ENCODE measurements at regions not wholly inside any gene's neighbourhood (a gene's known extent, or its start where the extent isn't known, plus 50 kb on each side); places are given as distances from the start of the nearest gene placed in this dataset.

DNA sequence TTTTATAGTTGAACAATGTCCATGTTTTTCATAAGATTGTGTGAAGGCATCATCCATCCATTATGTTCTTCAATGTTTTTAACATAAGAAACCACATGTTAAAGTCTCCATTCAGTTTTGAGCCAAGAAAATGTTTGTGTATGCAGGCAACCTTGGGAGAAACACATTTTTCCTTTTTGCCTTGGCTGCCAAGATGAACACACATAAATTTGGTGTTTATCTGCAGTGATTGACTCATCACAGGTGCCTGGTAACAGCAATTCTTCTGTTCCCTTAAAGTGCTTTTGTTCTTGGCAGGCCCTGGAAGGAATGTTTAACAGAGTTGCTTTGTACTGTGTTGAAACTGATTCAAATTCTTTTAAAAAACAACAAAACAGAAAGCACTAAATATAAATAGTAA, 709.9 kb upstream of the ADGRL4 start (continued):
- TF ChIP-seq, protein P1, sequence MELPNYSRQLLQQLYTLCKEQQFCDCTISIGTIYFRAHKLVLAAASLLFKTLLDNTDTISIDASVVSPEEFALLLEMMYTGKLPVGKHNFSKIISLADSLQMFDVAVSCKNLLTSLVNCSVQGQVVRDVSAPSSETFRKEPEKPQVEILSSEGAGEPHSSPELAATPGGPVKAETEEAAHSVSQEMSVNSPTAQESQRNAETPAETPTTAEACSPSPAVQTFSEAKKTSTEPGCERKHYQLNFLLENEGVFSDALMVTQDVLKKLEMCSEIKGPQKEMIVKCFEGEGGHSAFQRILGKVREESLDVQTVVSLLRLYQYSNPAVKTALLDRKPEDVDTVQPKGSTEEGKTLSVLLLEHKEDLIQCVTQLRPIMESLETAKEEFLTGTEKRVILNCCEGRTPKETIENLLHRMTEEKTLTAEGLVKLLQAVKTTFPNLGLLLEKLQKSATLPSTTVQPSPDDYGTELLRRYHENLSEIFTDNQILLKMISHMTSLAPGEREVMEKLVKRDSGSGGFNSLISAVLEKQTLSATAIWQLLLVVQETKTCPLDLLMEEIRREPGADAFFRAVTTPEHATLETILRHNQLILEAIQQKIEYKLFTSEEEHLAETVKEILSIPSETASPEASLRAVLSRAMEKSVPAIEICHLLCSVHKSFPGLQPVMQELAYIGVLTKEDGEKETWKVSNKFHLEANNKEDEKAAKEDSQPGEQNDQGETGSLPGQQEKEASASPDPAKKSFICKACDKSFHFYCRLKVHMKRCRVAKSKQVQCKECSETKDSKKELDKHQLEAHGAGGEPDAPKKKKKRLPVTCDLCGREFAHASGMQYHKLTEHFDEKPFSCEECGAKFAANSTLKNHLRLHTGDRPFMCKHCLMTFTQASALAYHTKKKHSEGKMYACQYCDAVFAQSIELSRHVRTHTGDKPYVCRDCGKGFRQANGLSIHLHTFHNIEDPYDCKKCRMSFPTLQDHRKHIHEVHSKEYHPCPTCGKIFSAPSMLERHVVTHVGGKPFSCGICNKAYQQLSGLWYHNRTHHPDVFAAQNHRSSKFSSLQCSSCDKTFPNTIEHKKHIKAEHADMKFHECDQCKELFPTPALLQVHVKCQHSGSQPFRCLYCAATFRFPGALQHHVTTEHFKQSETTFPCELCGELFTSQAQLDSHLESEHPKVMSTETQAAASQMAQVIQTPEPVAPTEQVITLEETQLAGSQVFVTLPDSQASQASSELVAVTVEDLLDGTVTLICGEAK (IDR thresholded peaks at IDR 0.05), result no peak
- TF ChIP-seq, protein P1 (CRISPR knock-in tag; IDR thresholded peaks at IDR 0.05), result no peak

DNA sequence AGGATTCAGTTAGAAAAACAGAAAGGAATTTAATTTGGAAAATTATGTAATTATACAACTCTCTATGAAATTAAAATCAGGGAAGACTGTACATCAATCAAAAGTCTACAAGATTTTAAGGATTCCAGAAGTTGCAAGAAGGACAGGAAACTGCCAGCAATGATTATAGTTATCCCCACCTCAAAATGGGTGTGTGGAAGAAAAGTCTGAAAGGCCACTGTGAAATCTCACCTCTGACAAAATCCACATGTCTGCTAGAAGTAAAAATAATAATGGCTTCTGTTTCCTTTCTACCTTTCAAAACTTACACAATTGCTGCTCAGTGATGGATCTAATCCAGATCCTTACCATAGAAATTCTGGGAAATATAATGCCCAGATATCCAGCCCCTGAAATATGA, 708.1 kb upstream of the ADGRL4 start:
- Histone ChIP-seq H3K9me3 (ENCODE audit: low read length) (peaks cover 82% of the 10 kb centered on the region), H3K79me2 (ENCODE audit: insufficient read depth, low read length) (no peaks in the 10 kb centered on the region), H3K9ac (ENCODE audit: insufficient read depth, low read depth, low read length) (no peak overlapping the region), H3K27ac (ENCODE audit: extremely low read length, insufficient read depth, low read length) (no peak overlapping the region), H3K27me3 (ENCODE audit: control insufficient read depth in 1 of 2, insufficient read depth in 2 of 2, low read length in 2 of 2) (no peaks in the 10 kb centered on the region; a peak in 1 of 5 replicates), H3K4me3 (replicated peaks in 1 of 3; ENCODE audit: insufficient read depth in 1 of 3, low read depth in 2 of 3, low read length in 3 of 3) (no peak overlapping the region), H3K4me1 (ENCODE audit: insufficient read depth, low read length) (no peaks in the 10 kb centered on the region), H4K20me1 (ENCODE audit: insufficient read depth, low read length) (no peaks in the 10 kb centered on the region), H2AFZ (ENCODE audit: low read length) (no peak overlapping the region), H3K36me3 (replicated peaks in 1 of 2; ENCODE audit: control insufficient read depth in 1 of 2, insufficient read depth in 2 of 2, low read length in 2 of 2) (no peaks in the 10 kb centered on the region), H3K4me2 (ENCODE audit: low read depth, low read length) (no peak overlapping the region)
- ATAC-seq (no peak), FAIRE-seq (no peak), DNase-seq (ENCODE audit: low spot score) (no peak)
- in situ Hi-C loops (cut with HindIII; ENCODE audit: extremely low pct_ligation_motif_present, low pct_unique_long_range_greater_than_20kb), result no loop called here
- no peak for TF ChIP-seq ZNF558 (CRISPR knock-in tag; IDR thresholded peaks at IDR 0.05; ENCODE audit: borderline replicate concordance)
- TF ChIP-seq, protein P2, sequence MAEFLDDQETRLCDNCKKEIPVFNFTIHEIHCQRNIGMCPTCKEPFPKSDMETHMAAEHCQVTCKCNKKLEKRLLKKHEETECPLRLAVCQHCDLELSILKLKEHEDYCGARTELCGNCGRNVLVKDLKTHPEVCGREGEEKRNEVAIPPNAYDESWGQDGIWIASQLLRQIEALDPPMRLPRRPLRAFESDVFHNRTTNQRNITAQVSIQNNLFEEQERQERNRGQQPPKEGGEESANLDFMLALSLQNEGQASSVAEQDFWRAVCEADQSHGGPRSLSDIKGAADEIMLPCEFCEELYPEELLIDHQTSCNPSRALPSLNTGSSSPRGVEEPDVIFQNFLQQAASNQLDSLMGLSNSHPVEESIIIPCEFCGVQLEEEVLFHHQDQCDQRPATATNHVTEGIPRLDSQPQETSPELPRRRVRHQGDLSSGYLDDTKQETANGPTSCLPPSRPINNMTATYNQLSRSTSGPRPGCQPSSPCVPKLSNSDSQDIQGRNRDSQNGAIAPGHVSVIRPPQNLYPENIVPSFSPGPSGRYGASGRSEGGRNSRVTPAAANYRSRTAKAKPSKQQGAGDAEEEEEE (CRISPR knock-in tag; IDR thresholded peaks at IDR 0.05; ENCODE audit: borderline replicate concordance), result no peak
- TF ChIP-seq PHF8 (CRISPR knock-in tag; IDR thresholded peaks at IDR 0.05), result no peak
- intact Hi-C loops (cut with micrococcal nuclease; ENCODE audit: unreplicated experiment), result no loop called here
- BruUV-seq (replicated peaks), result no TSS peak
- ChIA-PET POLR2A (no interaction called here), CTCF (ENCODE audit: low intra/inter-chr PET ratio, low total read pairs) (no interaction called here)

Data from HepG2 (cell line).